Stimulated activated naive B cell treated with anti-CD40 and anti-IgM and Interleukin-4, amounts not matched to agents 10 μg/mL and 1 μg/mL and 100 μg/mL, for 72 hours (primary cell): ENCODE measurements at regions not wholly inside any gene's neighbourhood (a gene's known extent, or its start where the extent isn't known, plus 50 kb on each side); places are given as distances from the start of the nearest gene placed in this dataset.
"Not testable (repeated sequence)": the region's sequence is repeated elsewhere in the genome, so short reads cannot be mapped to it uniquely, and the experiment has no call there.

Source experiments
- ATAC-seq, 2 donors: fragments of 150-1000 bp; cut with Tn5 transposase; replicated peaks; 2 replicates each; pipeline ENCODE4 v1.10.0; 2021; ENCODE audit warnings: moderate library complexity in 1 of 2
- DNase-seq: peaks from one replicate; pipeline ENCODE4 v3.0.0; 2021
- H3K27ac Mint-ChIP-seq: one replicate; pipeline ENCODE4 v1.8.0; 2022; ENCODE audit warnings: mild to moderate bottlenecking, mixed read lengths
- H3K27me3 Mint-ChIP-seq, 2 donors: one replicate each; pipeline ENCODE4 v1.8.0; 2022; ENCODE audit warnings: mixed read lengths in 2 of 2
- H3K36me3 Mint-ChIP-seq, 2 donors: one replicate each; pipeline ENCODE4 v1.8.0; 2022; ENCODE audit warnings: mixed read lengths in 2 of 2, mild to moderate bottlenecking in 1 of 2
- H3K4me1 Mint-ChIP-seq, 2 donors: one replicate each; pipeline ENCODE4 v1.8.0; 2022; ENCODE audit warnings: mixed read lengths in 2 of 2, mild to moderate bottlenecking in 1 of 2
- H3K4me3 Mint-ChIP-seq, 2 donors: one replicate each; pipeline ENCODE4 v1.8.0; 2022; ENCODE audit warnings: mild to moderate bottlenecking in 2 of 2, mixed read lengths in 2 of 2, moderate library complexity in 1 of 2
- H3K9me3 Mint-ChIP-seq, 2 donors: one replicate each; pipeline ENCODE4 v1.8.0; 2022; ENCODE audit warnings: mixed read lengths in 2 of 2, mild to moderate bottlenecking in 1 of 2

- not testable (repeated sequence) for ATAC-seq, H3K36me3 Mint-ChIP-seq, H3K27ac Mint-ChIP-seq
These were observed 87.3 kb downstream of the MYL12B start for GRCh38 chr18:3349046-3349841.

GRCh38 chr18:3350021-3350420 lies 88.1 kb downstream of the MYL12B start:
- peaks cover 0 to 5% of the 10 kb centered on the region in 2 donors for H3K27me3 Mint-ChIP-seq
- no peaks in the 10 kb centered on the region for H3K36me3 Mint-ChIP-seq
- ATAC-seq = no peak
- no peaks in the 10 kb centered on the region for H3K9me3 Mint-ChIP-seq
- DNase-seq = no peak
- no peaks in the 10 kb centered on the region for H3K4me1 Mint-ChIP-seq
- H3K27ac Mint-ChIP-seq = no peak overlapping the region
- H3K4me3 Mint-ChIP-seq = no peak overlapping the region

More at GRCh38 chr18:3349046-3349841, 87.3 kb downstream of the MYL12B start:
- H3K27me3 Mint-ChIP-seq, DNase-seq, H3K9me3 Mint-ChIP-seq, H3K4me3 Mint-ChIP-seq, H3K4me1 Mint-ChIP-seq: not testable (repeated sequence)

GRCh38 chr18:3350566-3351527 lies 88.9 kb downstream of the MYL12B start:
- peaks cover 0 to 5% of the 10 kb centered on the region in 2 donors for H3K27me3 Mint-ChIP-seq
- H3K4me1 Mint-ChIP-seq = no peaks in the 10 kb centered on the region
- DNase-seq (no peak), ATAC-seq (no peak)
- no peaks in the 10 kb centered on the region for H3K36me3 Mint-ChIP-seq
- no peak overlapping the region for H3K4me3 Mint-ChIP-seq
- H3K27ac Mint-ChIP-seq = no peak overlapping the region
- H3K9me3 Mint-ChIP-seq = no peaks in the 10 kb centered on the region

- H3K9me3 Mint-ChIP-seq = no peaks in the 10 kb centered on the region
- H3K4me3 Mint-ChIP-seq = no peak overlapping the region
- H3K27me3 Mint-ChIP-seq = no peaks in the 10 kb centered on the region
- H3K27ac Mint-ChIP-seq = no peak overlapping the region
- no peak for DNase-seq
- H3K36me3 Mint-ChIP-seq = no peaks in the 10 kb centered on the region
- ATAC-seq = peak; percentile 60 to 73
- no peaks in the 10 kb centered on the region for H3K4me1 Mint-ChIP-seq
These were observed 92.6 kb downstream of the MYL12B start for GRCh38 chr18:3354506-3354905.

- no peaks in the 10 kb centered on the region for H3K36me3 Mint-ChIP-seq
- no peaks in the 10 kb centered on the region for H3K9me3 Mint-ChIP-seq
- DNase-seq (no peak), ATAC-seq (no peak)
- H3K27me3 Mint-ChIP-seq = no peaks in the 10 kb centered on the region
- no peak overlapping the region for H3K4me3 Mint-ChIP-seq
- H3K27ac Mint-ChIP-seq = no peak overlapping the region
- peaks cover 0 to 7% of the 10 kb centered on the region in 2 donors for H3K4me1 Mint-ChIP-seq
These were observed 93.4 kb upstream of the TGIF1 start for GRCh38 chr18:3356614-3357013.

- Mint-ChIP-seq H3K4me1 (peaks cover 0 to 10% of the 10 kb centered on the region in 2 donors), H3K27me3 (no peaks in the 10 kb centered on the region), H3K36me3 (no peaks in the 10 kb centered on the region), H3K27ac (no peak overlapping the region), H3K4me3 (no peak overlapping the region), H3K9me3 (no peaks in the 10 kb centered on the region)
- ATAC-seq (no peak), DNase-seq (no peak)
These were observed 92.5 kb upstream of the TGIF1 start for GRCh38 chr18:3357516-3357915.

GRCh38 chr18:3358310-3358709 lies 91.7 kb upstream of the TGIF1 start:
- ATAC-seq (no peak), DNase-seq (no peak)
- no peaks in the 10 kb centered on the region for H3K36me3 Mint-ChIP-seq
- no peak overlapping the region for H3K27ac Mint-ChIP-seq
- H3K4me3 Mint-ChIP-seq = no peak overlapping the region
- H3K4me1 Mint-ChIP-seq = peaks cover 0 to 10% of the 10 kb centered on the region in 2 donors
- no peaks in the 10 kb centered on the region for H3K27me3 Mint-ChIP-seq
- no peaks in the 10 kb centered on the region for H3K9me3 Mint-ChIP-seq

- no peak overlapping the region for H3K4me3 Mint-ChIP-seq
- H3K27ac Mint-ChIP-seq = no peak overlapping the region
- no peaks in the 10 kb centered on the region for H3K9me3 Mint-ChIP-seq
- H3K4me1 Mint-ChIP-seq = peaks cover 0 to 10% of the 10 kb centered on the region in 2 donors
- ATAC-seq = no peak
- no peaks in the 10 kb centered on the region for H3K36me3 Mint-ChIP-seq
- no peak for DNase-seq
- H3K27me3 Mint-ChIP-seq = no peaks in the 10 kb centered on the region
These were observed 89.8 kb upstream of the TGIF1 start for GRCh38 chr18:3360211-3360610.

- ATAC-seq (no peak), DNase-seq (no peak)
- no peaks in the 10 kb centered on the region for H3K27me3 Mint-ChIP-seq
These were observed 82.4 kb upstream of the TGIF1 start for GRCh38 chr18:3367491-3368091.

GRCh38 chr18:3368193-3368592 lies 81.8 kb upstream of the TGIF1 start:
- Mint-ChIP-seq H3K36me3 (no peaks in the 10 kb centered on the region), H3K27me3 (no peaks in the 10 kb centered on the region), H3K4me3 (no peak overlapping the region), H3K9me3 (peaks cover 0 to 2% of the 10 kb centered on the region in 2 donors), H3K27ac (no peak overlapping the region), H3K4me1 (peaks cover 0 to 10% of the 10 kb centered on the region in 2 donors)
- ATAC-seq (no peak), DNase-seq (no peak)

More at GRCh38 chr18:3367491-3368091, 82.4 kb upstream of the TGIF1 start:
- H3K9me3 Mint-ChIP-seq = peaks cover 0 to 2% of the 10 kb centered on the region in 2 donors
- no peak overlapping the region for H3K4me3 Mint-ChIP-seq
- no peaks in the 10 kb centered on the region for H3K36me3 Mint-ChIP-seq
- no peak overlapping the region for H3K27ac Mint-ChIP-seq
- H3K4me1 Mint-ChIP-seq = peaks cover 0 to 10% of the 10 kb centered on the region in 2 donors

GRCh38 chr18:3379685-3380084 lies 70.3 kb upstream of the TGIF1 start:
- Mint-ChIP-seq H3K4me3 (no peak overlapping the region), H3K4me1 (no peaks in the 10 kb centered on the region), H3K9me3 (no peaks in the 10 kb centered on the region), H3K27ac (no peak overlapping the region), H3K27me3 (peaks cover 0 to 11% of the 10 kb centered on the region in 2 donors), H3K36me3 (no peaks in the 10 kb centered on the region)
- DNase-seq (no peak), ATAC-seq (no peak)

GRCh38 chr18:3380384-3380961 lies 69.5 kb upstream of the TGIF1 start:
- DNase-seq = no peak

GRCh38 chr18:3383381-3383915 lies 66.5 kb upstream of the TGIF1 start:
- Mint-ChIP-seq H3K36me3 (no peaks in the 10 kb centered on the region), H3K4me3 (no peak overlapping the region), H3K27ac (no peak overlapping the region), H3K4me1 (peaks cover 0 to 4% of the 10 kb centered on the region in 2 donors), H3K9me3 (no peaks in the 10 kb centered on the region), H3K27me3 (no peaks in the 10 kb centered on the region)
- DNase-seq (no peak), ATAC-seq (no peak)

More at GRCh38 chr18:3380384-3380961, 69.5 kb upstream of the TGIF1 start:
- peaks cover 0 to 6% of the 10 kb centered on the region in 2 donors for H3K27me3 Mint-ChIP-seq
- H3K36me3 Mint-ChIP-seq = no peaks in the 10 kb centered on the region
- no peak overlapping the region for H3K4me3 Mint-ChIP-seq
- ATAC-seq = peak; percentile 50 to 66
- H3K9me3 Mint-ChIP-seq = no peaks in the 10 kb centered on the region
- H3K4me1 Mint-ChIP-seq = no peaks in the 10 kb centered on the region
- no peak overlapping the region for H3K27ac Mint-ChIP-seq
